ENCODE measurements at regions not wholly inside any gene's neighbourhood (a gene's known extent, or its start where the extent isn't known, plus 50 kb on each side); places are given as distances from the start of the nearest gene placed in this dataset.

- TF ChIP-seq REST (IDR thresholded peaks at IDR 0.05; ENCODE audit: insufficient read depth in 1 of 2, low read depth in 2 of 2, low read length in 2 of 2) (no peak), FOXP2 (optimal IDR thresholded peaks at IDR 0.05; ENCODE audit: borderline replicate concordance, extremely low read depth, extremely low read length, insufficient read depth) (no peak), TAF1 (IDR thresholded peaks at IDR 0.05; ENCODE audit: borderline replicate concordance, insufficient read depth, low read length) (no peak), SIN3A (IDR thresholded peaks at IDR 0.05; ENCODE audit: borderline replicate concordance, insufficient read depth, low read length) (no peak), POLR2AphosphoS5 (IDR thresholded peaks at IDR 0.05; ENCODE audit: low read depth, low read length) (no peak)
These were observed 314.5 kb upstream of the CHAC2 start for GRCh38 chr2:53452957-53453748.

DNA sequence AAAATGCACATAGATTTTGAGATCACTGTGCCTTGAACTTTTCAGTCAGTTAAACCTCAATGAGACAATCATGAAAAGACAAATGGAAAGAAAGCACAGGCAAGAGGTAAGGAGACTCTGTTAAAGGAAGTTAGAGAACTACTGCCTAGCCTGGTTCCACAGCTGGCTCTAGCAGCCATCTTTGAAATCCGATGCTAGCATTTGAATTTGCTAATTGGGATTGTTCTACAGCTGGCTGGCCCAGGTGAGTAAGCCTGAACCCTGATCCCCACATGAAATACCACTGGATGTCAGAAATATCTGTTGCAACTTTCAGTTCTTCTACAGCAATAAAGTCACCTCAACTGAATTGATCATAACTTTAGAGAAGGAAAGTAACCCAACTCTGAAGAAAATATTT, 315.2 kb upstream of the CHAC2 start:
- no peak for TF ChIP-seq TAF1 (IDR thresholded peaks at IDR 0.05; ENCODE audit: borderline replicate concordance, insufficient read depth, low read length)
- no peak for TF ChIP-seq SIN3A (IDR thresholded peaks at IDR 0.05; ENCODE audit: borderline replicate concordance, insufficient read depth, low read length)
- TF ChIP-seq FOXP2 (optimal IDR thresholded peaks at IDR 0.05; ENCODE audit: borderline replicate concordance, extremely low read depth, extremely low read length, insufficient read depth): no peak
- no peak for TF ChIP-seq REST (IDR thresholded peaks at IDR 0.05; ENCODE audit: insufficient read depth in 1 of 2, low read depth in 2 of 2, low read length in 2 of 2)
- TF ChIP-seq POLR2AphosphoS5 (IDR thresholded peaks at IDR 0.05; ENCODE audit: low read depth, low read length): no peak

GRCh38 chr2:53450923-53451322, 316.7 kb upstream of the CHAC2 start:
- TF ChIP-seq REST (IDR thresholded peaks at IDR 0.05; ENCODE audit: insufficient read depth in 1 of 2, low read depth in 2 of 2, low read length in 2 of 2): no peak
- TF ChIP-seq POLR2AphosphoS5 (IDR thresholded peaks at IDR 0.05; ENCODE audit: low read depth, low read length): no peak
- no peak for TF ChIP-seq FOXP2 (optimal IDR thresholded peaks at IDR 0.05; ENCODE audit: borderline replicate concordance, extremely low read depth, extremely low read length, insufficient read depth)
- no peak for TF ChIP-seq TAF1 (IDR thresholded peaks at IDR 0.05; ENCODE audit: borderline replicate concordance, insufficient read depth, low read length)
- TF ChIP-seq SIN3A (IDR thresholded peaks at IDR 0.05; ENCODE audit: borderline replicate concordance, insufficient read depth, low read length): no peak

DNA sequence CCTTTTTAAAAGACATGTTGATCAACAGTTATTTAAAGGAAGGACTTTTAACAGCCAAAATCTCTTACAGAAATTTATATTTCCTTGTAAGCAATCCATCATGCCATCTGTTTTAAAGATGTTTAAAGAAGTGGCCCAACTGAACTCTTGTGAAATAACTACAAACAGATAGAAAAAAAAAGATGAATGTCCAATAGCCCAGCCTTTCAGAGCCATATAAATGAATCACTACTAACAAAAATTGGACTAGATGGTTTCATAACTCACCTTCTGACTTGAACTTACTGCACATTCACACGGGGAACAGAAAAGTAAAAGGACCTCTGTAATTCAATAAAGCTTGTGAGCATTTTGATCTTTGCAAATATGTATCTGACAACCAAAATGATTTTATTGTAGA, 319.0 kb upstream of the CHAC2 start:
- TF ChIP-seq REST (IDR thresholded peaks at IDR 0.05; ENCODE audit: insufficient read depth in 1 of 2, low read depth in 2 of 2, low read length in 2 of 2) (no peak), POLR2AphosphoS5 (IDR thresholded peaks at IDR 0.05; ENCODE audit: low read depth, low read length) (no peak), TAF1 (IDR thresholded peaks at IDR 0.05; ENCODE audit: borderline replicate concordance, insufficient read depth, low read length) (no peak), SIN3A (IDR thresholded peaks at IDR 0.05; ENCODE audit: borderline replicate concordance, insufficient read depth, low read length) (no peak), FOXP2 (optimal IDR thresholded peaks at IDR 0.05; ENCODE audit: borderline replicate concordance, extremely low read depth, extremely low read length, insufficient read depth) (no peak)

All from PFSK-1 (cell line).